Endothelial cell of umbilical vein (primary cell): ENCODE measurements at regions not wholly inside any gene's neighbourhood (a gene's known extent, or its start where the extent isn't known, plus 50 kb on each side); places are given as distances from the start of the nearest gene placed in this dataset.

Experiments used
- BruUV-seq: library from RNA; stranded (reverse); fragments of 400-500 nt; replicated peaks from 2 replicates; lab custom pipeline; 2021; lab: Mats Ljungman, UMichigan
- CTCF ChIA-PET: fragments of 300-600, 350-600 bp; sonication (Branson Sonifier 250); formaldehyde crosslinking; loops from one replicate; lab custom pipeline; 2021; ENCODE audit warnings: antibody characterized with exemption, inconsistent platforms; lab: Charles Lee
- POLR2A ChIA-PET: fragments of 300-600, 350-600 bp; sonication (Branson Sonifier 250); formaldehyde crosslinking; loops from one replicate; lab custom pipeline; 2021; ENCODE audit warnings: antibody characterized with exemption, inconsistent platforms; lab: Charles Lee
- DNase-seq: peaks from one replicate; pipeline ENCODE4 v3.0.0-alpha.2; 2011; ENCODE audit warnings: low read depth, low spot score
- FAIRE-seq: peaks from 2 replicates; lab custom pipeline; 2011; peaks lifted over from hg19 to GRCh38; lab: Jason Lieb, UNC
- H2AFZ ChIP-seq: 2 replicates; pipeline ENCODE4 v1.6.0; 2012; ENCODE audit warnings: low read depth, low read length, control low read depth, inconsistent platforms
- H3K27ac ChIP-seq: 2 replicates; pipeline ENCODE4 v1.5.1; 2011; ENCODE audit warnings: low read depth, mild to moderate bottlenecking, control low read depth, low read length, moderate library complexity; ENCODE audit not compliant: insufficient read depth
- H3K27me3 ChIP-seq, 2 experiments: 2 replicates each; pipeline versions ENCODE4 v1.6.0 to v1.6.1; 2011; ENCODE audit warnings: low read length in 2 of 2, mixed read lengths in 1 of 2; ENCODE audit not compliant: control insufficient read depth in 2 of 2, insufficient read depth in 2 of 2
- H3K36me3 ChIP-seq, 2 experiments: 2 replicates in 1 of 2; 3 replicates in 1 of 2; pipeline ENCODE4 v1.5.1; 2011; ENCODE audit warnings: low read length in 2 of 2, mild to moderate bottlenecking in 1 of 2, moderate library complexity in 1 of 2; ENCODE audit not compliant: control insufficient read depth in 2 of 2, insufficient read depth in 2 of 2; ENCODE audit errors: extremely low read depth in 1 of 2
- H3K4me1 ChIP-seq: 3 replicates; pipeline ENCODE4 v1.5.1; 2011; ENCODE audit warnings: mild to moderate bottlenecking, low read length; ENCODE audit not compliant: control insufficient read depth, insufficient read depth; ENCODE audit errors: extremely low read depth
- H3K4me2 ChIP-seq: 2 replicates; pipeline ENCODE4 v1.6.1; 2011; ENCODE audit warnings: low read length, control low read depth, mixed read lengths; ENCODE audit not compliant: insufficient read depth
- H3K4me3 ChIP-seq, 3 experiments: fragments of 200-600 bp in 1 of 3; sonication (generic), shearing (Covaris generic) in 1 of 3; replicated peaks in 1 of 3; 2 replicates each; pipeline ENCODE4 v1.5.1; 2011 to 2016; ENCODE audit warnings: control low read depth in 3 of 3, low read length in 3 of 3, mild to moderate bottlenecking in 2 of 3, inconsistent platforms in 1 of 3, low read depth in 1 of 3, moderate library complexity in 1 of 3; ENCODE audit not compliant: insufficient read depth in 1 of 3
- H3K79me2 ChIP-seq: 2 replicates; pipeline ENCODE4 v1.6.0; 2012; ENCODE audit warnings: low read length, inconsistent platforms; ENCODE audit not compliant: control insufficient read depth, insufficient read depth
- H3K9ac ChIP-seq: replicated peaks from 2 replicates; pipeline ENCODE3; 2011; ENCODE audit warnings: low read length, control low read depth; ENCODE audit not compliant: insufficient read depth; ENCODE audit errors: extremely low read depth
- H3K9me1 ChIP-seq: replicated peaks from 3 replicates; pipeline ENCODE4 v1.6.0; 2011; ENCODE audit warnings: mild to moderate bottlenecking, low read length; ENCODE audit not compliant: control insufficient read depth, insufficient read depth; ENCODE audit errors: extremely low read depth
- H3K9me3 ChIP-seq: replicated peaks from 2 replicates; pipeline ENCODE4 v1.5.1; 2012; ENCODE audit warnings: low read length, inconsistent platforms; ENCODE audit not compliant: control insufficient read depth, insufficient read depth
- H4K20me1 ChIP-seq: replicated peaks from 2 replicates; pipeline ENCODE3; 2011; ENCODE audit warnings: mild to moderate bottlenecking, low read length; ENCODE audit not compliant: control insufficient read depth, insufficient read depth; ENCODE audit errors: extremely low read depth
- CTCF ChIP-seq, 2 donors: IDR thresholded peaks; 1 replicate in 1 of 2; 2 replicates in 1 of 2; pipeline ENCODE4 v1.5.1; 2011; ENCODE audit warnings: low read length in 2 of 2, mild to moderate bottlenecking in 2 of 2, moderate library complexity in 2 of 2, control low read depth in 1 of 2, inconsistent platforms in 1 of 2, low read depth in 1 of 2; ENCODE audit not compliant: insufficient read depth in 1 of 2; ENCODE audit errors: extremely low read depth in 1 of 2
- EZH2 ChIP-seq: IDR thresholded peaks from 2 replicates; pipeline ENCODE4 v1.6.1; 2012; ENCODE audit warnings: borderline replicate concordance, low read depth, mild to moderate bottlenecking, moderate library complexity, low read length, inconsistent platforms; ENCODE audit not compliant: severe bottlenecking
- FOS ChIP-seq: IDR thresholded peaks from 2 replicates; pipeline ENCODE4 v1.6.1; 2011; ENCODE audit warnings: mild to moderate bottlenecking, low read length, moderate library complexity, borderline replicate concordance; ENCODE audit not compliant: insufficient read depth
- GATA2 ChIP-seq: IDR thresholded peaks from 2 replicates; pipeline ENCODE4 v1.7.0; 2011; ENCODE audit warnings: low read depth, mild to moderate bottlenecking, moderate library complexity, mixed read lengths, low read length; ENCODE audit not compliant: insufficient read length, insufficient read depth
- JUN ChIP-seq: IDR thresholded peaks from 2 replicates; pipeline ENCODE4 v1.6.1; 2011; ENCODE audit warnings: borderline replicate concordance, low read depth; ENCODE audit not compliant: insufficient read length, insufficient read depth
- MAX ChIP-seq: IDR thresholded peaks from 2 replicates; pipeline ENCODE4 v1.6.1; 2011; ENCODE audit not compliant: insufficient read depth, insufficient read length
- MYC ChIP-seq: IDR thresholded peaks from one replicate; pipeline ENCODE4 v1.6.1; 2011; ENCODE audit warnings: mild to moderate bottlenecking, low read depth, low read length
- POLR2A ChIP-seq: IDR thresholded peaks from 2 replicates; pipeline ENCODE4 v1.6.1; 2012; ENCODE audit warnings: low read depth, mild to moderate bottlenecking, control low read depth, low read length
- POLR2AphosphoS5 ChIP-seq: IDR thresholded peaks from 2 replicates; pipeline ENCODE4 v1.6.1; 2012; ENCODE audit warnings: low read depth, mild to moderate bottlenecking, control low read depth, low read length, moderate library complexity; ENCODE audit not compliant: insufficient read depth
- dilution Hi-C: fragments of 300-500 bp; cut with MboI; formaldehyde crosslinking; loops from one replicate; pipeline ENCODE4 v1.15.0; 2019; ENCODE audit warnings: low sequenced_read_pairs; ENCODE audit not compliant: extremely low pct_ligation_motif_present
- intact Hi-C: fragments of 100-400 bp; cut with micrococcal nuclease; formaldehyde crosslinking; loops from one replicate; pipeline ENCODE4 v1.10.0; 2022

- no peak for DNase-seq
- no peaks in the 10 kb centered on the region for H3K4me1 ChIP-seq
- H3K27me3 ChIP-seq = no peaks in the 10 kb centered on the region
- no peak overlapping the region for H3K27ac ChIP-seq
- H3K79me2 ChIP-seq = no peaks in the 10 kb centered on the region
- dilution Hi-C loops = no loop called here
- H3K4me3 ChIP-seq = no peak overlapping the region
- H3K4me2 ChIP-seq = no peak overlapping the region
- no peak overlapping the region for H3K9ac ChIP-seq
- CTCF ChIA-PET = no interaction called here
- TF ChIP-seq POLR2AphosphoS5 (no peak), MAX (no peak), MYC (no peak), EZH2 (no peak), JUN (no peak), GATA2 (no peak), POLR2A (no peak), FOS (no peak), CTCF (IDR thresholded peaks at IDR 0.05; ENCODE audit: extremely low read depth in 1 of 2, insufficient read depth in 1 of 2, low read depth in 1 of 2, low read length in 2 of 2) (no peak)
- FAIRE-seq = no peak
- no TSS peak for BruUV-seq
- no peaks in the 10 kb centered on the region for H4K20me1 ChIP-seq
- POLR2A ChIA-PET = no interaction called here
- H3K9me3 ChIP-seq = peaks cover 2% of the 10 kb centered on the region
- no peaks in the 10 kb centered on the region for H3K9me1 ChIP-seq
- H2AFZ ChIP-seq = no peak overlapping the region
- H3K36me3 ChIP-seq = no peaks in the 10 kb centered on the region
- intact Hi-C loops = no loop called here
These were observed 1575.3 kb upstream of the AGA start for GRCh38 chr4:179017581-179017980.
